HEK293 (cell line): ENCODE measurements at regions not wholly inside any gene's neighbourhood (a gene's known extent, or its start where the extent isn't known, plus 50 kb on each side); places are given as distances from the start of the nearest gene placed in this dataset.

Source experiments
- CTCF ChIA-PET: fragments of 350-600 bp; formaldehyde crosslinking; extraction: SDS; loops from one replicate; lab custom pipeline; 2021; ENCODE audit warnings: antibody characterized with exemption; lab: Yijun Ruan, JAX
- POLR2A ChIA-PET: fragments of 300-600 bp; formaldehyde crosslinking; extraction: SDS; loops from one replicate; lab custom pipeline; 2020; ENCODE audit warnings: antibody characterized with exemption, inconsistent platforms; lab: Yijun Ruan, JAX
- H3K27ac ChIP-seq: fragments of 200-500 bp; sonication (Bioruptor generic); 2 replicates; pipeline ENCODE4 v1.5.1; 2014; ENCODE audit warnings: low read depth, low read length, control low read depth, inconsistent platforms; ENCODE audit errors: extremely low read depth
- H3K36me3 ChIP-seq, 2 experiments: fragments of 200-500 bp in 1 of 2; sonication (Bioruptor generic) in 1 of 2; 1 replicate in 1 of 2; 2 replicates in 1 of 2; pipeline ENCODE4 v1.5.1; 2014 to 2017; ENCODE audit warnings: inconsistent platforms in 2 of 2, low read length in 2 of 2; ENCODE audit not compliant: control insufficient read depth in 2 of 2, insufficient read depth in 1 of 2
- H3K4me1 ChIP-seq: fragments of 200-500 bp; sonication (Bioruptor generic); 2 replicates; pipeline ENCODE4 v1.5.1; 2014; ENCODE audit warnings: mild to moderate bottlenecking, low read length, inconsistent platforms; ENCODE audit not compliant: control insufficient read depth, insufficient read depth
- H3K4me3 ChIP-seq: 2 replicates; pipeline ENCODE4 v1.5.1; 2011; ENCODE audit warnings: low read depth, mild to moderate bottlenecking, control low read depth, low read length, moderate library complexity
- H3K9me3 ChIP-seq: fragments of 200-500 bp; sonication (Bioruptor generic); 2 replicates; pipeline ENCODE4 v1.5.1; 2014; ENCODE audit warnings: low read depth, low read length, inconsistent platforms; ENCODE audit not compliant: control insufficient read depth, insufficient read depth
- BCL11B ChIP-seq: fragments of 450-650 bp; formaldehyde crosslinking; IDR thresholded peaks from 2 replicates; pipeline ENCODE4 v1.5.1; 2016; ENCODE audit warnings: low read depth, missing biosample characterization, missing genetic modification characterization
- GFI1B ChIP-seq: fragments of 450-650 bp; formaldehyde crosslinking; IDR thresholded peaks from 2 replicates; pipeline ENCODE4 v1.5.1; 2016; ENCODE audit warnings: missing biosample characterization, missing genetic modification characterization
- GLI2 ChIP-seq: fragments of 450-650 bp; formaldehyde crosslinking; IDR thresholded peaks from 2 replicates; pipeline ENCODE4; 2017; ENCODE audit warnings: missing biosample characterization, missing genetic modification characterization, low read depth, borderline replicate concordance
- HOXA7 ChIP-seq: sonication (generic); formaldehyde crosslinking; IDR thresholded peaks from 2 replicates; pipeline ENCODE4 v1.8.1; 2022; ENCODE audit warnings: missing genetic modification reagents, borderline replicate concordance
- HOXD13 ChIP-seq: sonication (generic); formaldehyde crosslinking; IDR thresholded peaks from 2 replicates; pipeline ENCODE4 v1.8.0; 2022; ENCODE audit warnings: missing genetic modification reagents, borderline replicate concordance
- PATZ1 ChIP-seq: fragments of 450-650 bp; formaldehyde crosslinking; IDR thresholded peaks from 2 replicates; pipeline ENCODE4 v1.5.1; 2016; ENCODE audit warnings: missing biosample characterization, missing genetic modification characterization
- ZBTB10 ChIP-seq: fragments of 450-650 bp; formaldehyde crosslinking; IDR thresholded peaks from 2 replicates; pipeline ENCODE4 v1.5.1; 2016; ENCODE audit warnings: missing biosample characterization, missing genetic modification characterization
- ZFHX2 ChIP-seq: fragments of 450-650 bp; formaldehyde crosslinking; conservative IDR thresholded peaks from 2 replicates; pipeline ENCODE4 v1.5.1; 2016; ENCODE audit warnings: missing biosample characterization, missing genetic modification characterization
- ZFP3 ChIP-seq: fragments of 450-650 bp; formaldehyde crosslinking; IDR thresholded peaks from 2 replicates; pipeline ENCODE4 v1.5.1; 2016; ENCODE audit warnings: low read depth, missing biosample characterization, missing genetic modification characterization
- ZFP37 ChIP-seq: fragments of 450-650 bp; formaldehyde crosslinking; IDR thresholded peaks from 2 replicates; pipeline ENCODE4 v1.5.1; 2016; ENCODE audit warnings: missing biosample characterization, missing genetic modification characterization
- ZNF114 ChIP-seq: fragments of 450-650 bp; formaldehyde crosslinking; IDR thresholded peaks from 2 replicates; pipeline ENCODE4 v1.5.0; 2017; ENCODE audit warnings: missing biosample characterization, missing genetic modification characterization
- ZNF140 ChIP-seq: fragments of 450-650 bp; formaldehyde crosslinking; IDR thresholded peaks from 2 replicates; pipeline ENCODE4 v1.5.1; 2016; ENCODE audit warnings: missing biosample characterization, missing genetic modification characterization
- ZNF175 ChIP-seq: fragments of 450-650 bp; formaldehyde crosslinking; IDR thresholded peaks from 2 replicates; pipeline ENCODE4 v1.5.1; 2016; ENCODE audit warnings: missing biosample characterization, missing genetic modification characterization
- ZNF292 ChIP-seq: fragments of 450-650 bp; formaldehyde crosslinking; IDR thresholded peaks from 2 replicates; pipeline ENCODE4 v1.5.1; 2016; ENCODE audit warnings: low read depth, missing biosample characterization, missing genetic modification characterization, borderline replicate concordance
- ZNF335 ChIP-seq: fragments of 450-650 bp; formaldehyde crosslinking; conservative IDR thresholded peaks from 2 replicates; pipeline ENCODE4 v1.5.1; 2016; ENCODE audit warnings: missing biosample characterization, missing genetic modification characterization
- ZNF341 ChIP-seq: fragments of 450-650 bp; formaldehyde crosslinking; IDR thresholded peaks from 2 replicates; pipeline ENCODE4; 2016; ENCODE audit warnings: low read depth, missing biosample characterization, missing genetic modification characterization
- ZNF354C ChIP-seq: fragments of 450-650 bp; formaldehyde crosslinking; IDR thresholded peaks from 2 replicates; pipeline ENCODE4 v1.5.1; 2016; ENCODE audit warnings: missing biosample characterization, missing genetic modification characterization, low read depth, borderline replicate concordance
- ZNF366 ChIP-seq: fragments of 450-650 bp; formaldehyde crosslinking; conservative IDR thresholded peaks from 2 replicates; pipeline ENCODE4 v1.5.1; 2016; ENCODE audit warnings: missing biosample characterization, missing genetic modification characterization
- ZNF510 ChIP-seq: fragments of 450-650 bp; formaldehyde crosslinking; IDR thresholded peaks from 2 replicates; pipeline ENCODE4 v1.5.1; 2018; ENCODE audit warnings: mild to moderate bottlenecking, missing genetic modification characterization, missing biosample characterization; ENCODE audit not compliant: insufficient replicate concordance
- ZNF624 ChIP-seq: fragments of 450-650 bp; formaldehyde crosslinking; IDR thresholded peaks from 2 replicates; pipeline ENCODE4 v1.5.1; 2017; ENCODE audit warnings: missing biosample characterization, missing genetic modification characterization
- ZNF660 ChIP-seq: fragments of 450-650 bp; IDR thresholded peaks from 2 replicates; pipeline ENCODE4 v1.5.1; 2018; ENCODE audit warnings: missing biosample characterization, mild to moderate bottlenecking, missing genetic modification characterization
- ZNF692 ChIP-seq: fragments of 450-650 bp; formaldehyde crosslinking; IDR thresholded peaks from 2 replicates; pipeline ENCODE4 v1.5.1; 2016; ENCODE audit warnings: missing biosample characterization, missing genetic modification characterization
- ZSCAN18 ChIP-seq: fragments of 450-650 bp; formaldehyde crosslinking; IDR thresholded peaks from 2 replicates; pipeline ENCODE4 v1.5.1; 2016; ENCODE audit warnings: missing biosample characterization, missing genetic modification characterization
- ZSCAN30 ChIP-seq: fragments of 450-650 bp; IDR thresholded peaks from 2 replicates; pipeline ENCODE4 v1.5.1; 2018; ENCODE audit warnings: missing biosample characterization, mild to moderate bottlenecking, missing genetic modification characterization, moderate library complexity
- ZXDB ChIP-seq: fragments of 450-650 bp; formaldehyde crosslinking; IDR thresholded peaks from 2 replicates; pipeline ENCODE4 v1.5.1; 2016; ENCODE audit warnings: missing biosample characterization, missing genetic modification characterization
- TF ChIP-seq, protein P1 (sequence below): fragments of 450-650 bp; formaldehyde crosslinking; IDR thresholded peaks from 2 replicates; pipeline ENCODE4 v1.5.1; 2017; ENCODE audit warnings: missing biosample characterization, mild to moderate bottlenecking, missing genetic modification characterization, moderate library complexity

GRCh38 chr6:43911354-43912115 lies 141.5 kb downstream of the VEGFA start (continued):
- TF ChIP-seq ZNF510 (tag by site-specific recombination) (no peak), ZFP37 (tag by site-specific recombination) (no peak), ZFHX2 (0 out of 2 replicates have a peak, but pooled peaks have one; percentile 7), ZNF140 (tag by site-specific recombination) (no peak), ZXDB (tag by site-specific recombination) (no peak), ZBTB10 (tag by site-specific recombination) (no peak), GLI2 (tag by site-specific recombination) (no peak), ZNF341 (tag by site-specific recombination) (no peak), ZNF354C (no peak)
- TF ChIP-seq, protein P1, sequence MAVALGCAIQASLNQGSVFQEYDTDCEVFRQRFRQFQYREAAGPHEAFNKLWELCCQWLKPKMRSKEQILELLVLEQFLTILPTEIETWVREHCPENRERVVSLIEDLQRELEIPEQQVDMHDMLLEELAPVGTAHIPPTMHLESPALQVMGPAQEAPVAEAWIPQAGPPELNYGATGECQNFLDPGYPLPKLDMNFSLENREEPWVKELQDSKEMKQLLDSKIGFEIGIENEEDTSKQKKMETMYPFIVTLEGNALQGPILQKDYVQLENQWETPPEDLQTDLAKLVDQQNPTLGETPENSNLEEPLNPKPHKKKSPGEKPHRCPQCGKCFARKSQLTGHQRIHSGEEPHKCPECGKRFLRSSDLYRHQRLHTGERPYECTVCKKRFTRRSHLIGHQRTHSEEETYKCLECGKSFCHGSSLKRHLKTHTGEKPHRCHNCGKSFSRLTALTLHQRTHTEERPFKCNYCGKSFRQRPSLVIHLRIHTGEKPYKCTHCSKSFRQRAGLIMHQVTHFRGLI (tag by site-specific recombination): no peak

DNA sequence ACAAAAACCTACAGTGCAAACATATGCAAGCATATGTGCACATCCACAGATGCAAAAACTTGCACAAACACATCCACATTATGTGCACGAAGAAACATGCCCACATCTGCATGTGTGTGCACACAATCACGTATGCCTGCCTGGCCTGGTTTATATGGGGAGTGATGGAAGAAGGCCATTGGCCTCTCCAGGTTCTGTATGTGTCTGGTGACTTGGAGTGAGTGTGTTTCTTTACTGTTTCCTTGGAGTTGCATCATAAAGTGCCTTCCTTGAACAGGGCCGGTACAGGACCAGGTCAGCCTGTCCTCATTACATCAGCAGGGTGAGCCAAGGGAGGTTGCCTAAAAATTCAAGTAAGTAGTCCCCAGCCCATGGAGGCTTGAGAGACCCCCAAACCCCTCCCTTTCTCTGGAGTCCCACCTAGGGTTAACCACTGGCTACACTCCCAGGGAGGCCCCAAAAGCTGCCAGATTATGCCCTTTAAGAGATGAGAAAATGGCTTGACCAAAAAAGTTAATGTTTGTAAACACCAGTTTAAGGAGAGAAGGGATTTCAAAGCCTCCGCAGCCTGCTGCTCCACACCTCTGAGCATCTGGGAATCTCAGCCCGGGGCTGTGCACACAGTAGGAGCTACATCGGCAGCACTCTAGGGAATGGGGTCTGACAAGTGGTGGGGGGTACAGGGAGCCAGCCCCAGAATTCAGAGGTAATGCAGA lies 140.8 kb downstream of the VEGFA start:
- H3K9me3 ChIP-seq: no peaks in the 10 kb centered on the region
- no peak overlapping the region for H3K4me3 ChIP-seq
- H3K4me1 ChIP-seq: no peaks in the 10 kb centered on the region; the same call in 1 of the 2 replicates
- POLR2A ChIA-PET: interaction anchor here (0.9 to 1.0 kb wide), 2 partner anchors 15 to 141 kb away, joined by 3 to 4 read pairs; partner anchors contain the start of gene VEGFA
- CTCF ChIA-PET: interaction anchor here (1.4 kb wide), 1 partner anchor 8 kb away, joined by 4 read pairs; no protein-coding TSS in a partner anchor
- peak overlapping the region; percentile 45; the same call in 1 of the 2 replicates for H3K27ac ChIP-seq
- no peaks in the 10 kb centered on the region for H3K36me3 ChIP-seq
- TF ChIP-seq ZNF114 (tag by site-specific recombination) (no peak), ZNF660 (tag by site-specific recombination) (peak; percentile 48; the same call in 1 of the 2 replicates), BCL11B (tag by site-specific recombination) (no peak), HOXA7 (no peak), ZNF292 (tag by site-specific recombination) (no peak), ZNF366 (tag by site-specific recombination) (0 out of 2 replicates have a peak, but pooled peaks have one; percentile 20), ZSCAN30 (tag by site-specific recombination) (no peak), ZNF624 (no peak), GFI1B (tag by site-specific recombination) (no peak), ZNF335 (tag by site-specific recombination) (peak; percentile 69), PATZ1 (tag by site-specific recombination) (0 out of 2 replicates have a peak, but pooled peaks have one; percentile 9), ZSCAN18 (tag by site-specific recombination) (no peak), ZNF692 (tag by site-specific recombination) (peak; percentile 65), HOXD13 (no peak), ZFP3 (tag by site-specific recombination) (no peak), ZNF175 (tag by site-specific recombination) (no peak)
